Smooth muscle cell (in vitro differentiated cells): ENCODE measurements at regions not wholly inside any gene's neighbourhood (a gene's known extent, or its start where the extent isn't known, plus 50 kb on each side); places are given as distances from the start of the nearest gene placed in this dataset.

Source experiments
- DNase-seq: peaks from one replicate; lab custom pipeline; 2025; ENCODE audit not compliant: unreplicated experiment; lab: John Stamatoyannopoulos, UW
- H2AFZ ChIP-seq: fragments of 200-600 bp; sonication (generic); 2 replicates; pipeline ENCODE4 v1.6.0; 2016; ENCODE audit warnings: antibody characterized with exemption, low read depth, mild to moderate bottlenecking
- H3F3A ChIP-seq: fragments of 200-600 bp; sonication (generic); 2 replicates; pipeline ENCODE4 v1.6.0; 2017; ENCODE audit warnings: antibody characterized with exemption, low read depth
- H3K27ac ChIP-seq: fragments of 200-600 bp; sonication (generic); 2 replicates; pipeline ENCODE4 v1.5.1; 2016; ENCODE audit warnings: low read depth, mild to moderate bottlenecking
- H3K27me3 ChIP-seq: fragments of 200-600 bp; sonication (generic); 2 replicates; pipeline ENCODE4 v1.6.1; 2016; ENCODE audit warnings: low read depth, mild to moderate bottlenecking
- H3K36me3 ChIP-seq: fragments of 200-600 bp; sonication (generic); 2 replicates; pipeline ENCODE4 v1.5.1; 2016; ENCODE audit warnings: low read depth
- H3K4me1 ChIP-seq: fragments of 200-600 bp; sonication (generic); 2 replicates; pipeline ENCODE4 v1.5.1; 2016; ENCODE audit warnings: low read depth
- H3K4me2 ChIP-seq: fragments of 200-600 bp; sonication (generic); 2 replicates; pipeline ENCODE4 v1.6.0; 2016; ENCODE audit warnings: mild to moderate bottlenecking
- H3K4me3 ChIP-seq: fragments of 200-600 bp; sonication (generic); 2 replicates; pipeline ENCODE4 v1.5.1; 2016; ENCODE audit warnings: mild to moderate bottlenecking
- H3K79me2 ChIP-seq: fragments of 200-600 bp; sonication (generic); 2 replicates; pipeline ENCODE4 v1.6.0; 2016; ENCODE audit warnings: low read depth, mild to moderate bottlenecking
- H3K9ac ChIP-seq: fragments of 200-600 bp; sonication (generic); 2 replicates; pipeline ENCODE4 v1.6.0; 2016; ENCODE audit warnings: low read depth
- H3K9me3 ChIP-seq: fragments of 200-600 bp; sonication (generic); replicated peaks from 2 replicates; pipeline ENCODE4 v1.5.1; 2016; ENCODE audit warnings: low read depth
- H4K20me1 ChIP-seq: fragments of 200-600 bp; sonication (generic); 2 replicates; pipeline ENCODE4 v1.6.0; 2016; ENCODE audit warnings: low read depth
- CTCF ChIP-seq: fragments of 200-600 bp; sonication (generic); IDR thresholded peaks from 2 replicates; pipeline ENCODE4 v1.5.1; 2017; ENCODE audit warnings: borderline replicate concordance, mild to moderate bottlenecking, antibody characterized with exemption; ENCODE audit not compliant: insufficient read depth, poor library complexity, severe bottlenecking
- WGBS: methylation state at CpG from one replicate; pipeline ENCODE4 v1.1.7; 2016; ENCODE audit warnings: low lambda C conversion rate; 5-methylcytosine and 5-hydroxymethylcytosine counted together

- no peak for DNase-seq
- no peak overlapping the region for H3K27ac ChIP-seq
- no peak overlapping the region for H2AFZ ChIP-seq
- H3K4me2 ChIP-seq, result no peak overlapping the region
- H3K4me1 ChIP-seq, result peaks cover 18% of the 10 kb centered on the region
- H3K79me2 ChIP-seq, result no peaks in the 10 kb centered on the region
- no peak overlapping the region for H3K9ac ChIP-seq
- H3F3A ChIP-seq, result no peaks in the 10 kb centered on the region
- 96% methylated on average over 1 of the region's 1 CpG for WGBS
- H3K9me3 ChIP-seq, result no peaks in the 10 kb centered on the region
- H3K27me3 ChIP-seq, result peaks cover 4% of the 10 kb centered on the region
- no peak for TF ChIP-seq CTCF
- H3K4me3 ChIP-seq, result no peak overlapping the region
- no peaks in the 10 kb centered on the region for H4K20me1 ChIP-seq
- no peaks in the 10 kb centered on the region for H3K36me3 ChIP-seq
Observed at GRCh38 chr3:66606126-66606525, 105.3 kb upstream of the LRIG1 start.

GRCh38 chr3:66606868-66607267, 106.0 kb upstream of the LRIG1 start:
- no peaks in the 10 kb centered on the region for H3K79me2 ChIP-seq
- H3K4me2 ChIP-seq, result no peak overlapping the region
- 96% methylated on average over 1 of the region's 1 CpG for WGBS
- no peak for TF ChIP-seq CTCF
- peaks cover 4% of the 10 kb centered on the region for H3K27me3 ChIP-seq
- no peaks in the 10 kb centered on the region for H3K36me3 ChIP-seq
- no peak overlapping the region for H3K9ac ChIP-seq
- H3K27ac ChIP-seq, result no peak overlapping the region
- H2AFZ ChIP-seq, result no peak overlapping the region
- no peak for DNase-seq
- H3K4me3 ChIP-seq, result no peak overlapping the region
- H3K4me1 ChIP-seq, result peaks cover 18% of the 10 kb centered on the region
- H3K9me3 ChIP-seq, result no peaks in the 10 kb centered on the region
- no peaks in the 10 kb centered on the region for H3F3A ChIP-seq
- H4K20me1 ChIP-seq, result no peaks in the 10 kb centered on the region

GRCh38 chr3:66609660-66610561, 109.1 kb upstream of the LRIG1 start:
- peaks cover 18% of the 10 kb centered on the region for H3K4me1 ChIP-seq
- no peaks in the 10 kb centered on the region for H4K20me1 ChIP-seq
- no peak overlapping the region for H3K4me3 ChIP-seq
- WGBS, result 79% methylated on average over 8 of the region's 8 CpGs
- no peaks in the 10 kb centered on the region for H3K27me3 ChIP-seq
- H2AFZ ChIP-seq, result no peak overlapping the region
- no peak overlapping the region for H3K9ac ChIP-seq
- H3F3A ChIP-seq, result no peaks in the 10 kb centered on the region
- no peak for TF ChIP-seq CTCF
- no peaks in the 10 kb centered on the region for H3K79me2 ChIP-seq
- H3K4me2 ChIP-seq, result no peak overlapping the region
- H3K9me3 ChIP-seq, result no peaks in the 10 kb centered on the region
- H3K36me3 ChIP-seq, result no peaks in the 10 kb centered on the region
- no peak for DNase-seq
- no peak overlapping the region for H3K27ac ChIP-seq

- Histone ChIP-seq H3F3A (no peaks in the 10 kb centered on the region), H3K9ac (no peak overlapping the region), H4K20me1 (no peaks in the 10 kb centered on the region), H3K9me3 (no peaks in the 10 kb centered on the region), H3K27me3 (no peaks in the 10 kb centered on the region), H3K79me2 (no peaks in the 10 kb centered on the region), H3K36me3 (no peaks in the 10 kb centered on the region), H3K27ac (no peak overlapping the region), H2AFZ (no peak overlapping the region), H3K4me2 (no peak overlapping the region), H3K4me1 (peaks cover 18% of the 10 kb centered on the region), H3K4me3 (no peak overlapping the region)
- no peak for DNase-seq
- TF ChIP-seq CTCF, result no peak
- 86% methylated on average over 5 of the region's 5 CpGs for WGBS
Observed at GRCh38 chr3:66610562-66610909, 109.7 kb upstream of the LRIG1 start.
